HG02840 (cell line): ENCODE measurements at regions not wholly inside any gene's neighbourhood (a gene's known extent, or its start where the extent isn't known, plus 50 kb on each side); places are given as distances from the start of the nearest gene placed in this dataset.
A peak's percentile ranks its signal among the peaks of the same experiment; 100 is the strongest.

ENCODE experiments used
- ATAC-seq: cut with Tn5 transposase; IDR thresholded peaks from one replicate; pipeline ENCODE4 v1.9.1; 2021; ENCODE audit warnings: mild to moderate bottlenecking, moderate library complexity, moderate number of reproducible peaks; ENCODE audit not compliant: unreplicated experiment, low FRiP score

- ATAC-seq, result no peak
Measured at GRCh38 chr21:23475281-23476219, 2131.7 kb downstream of the MRPL39 start.

- ATAC-seq, result peak; percentile 96
Measured at GRCh38 chr21:23471877-23472276, 2135.4 kb downstream of the MRPL39 start.

DNA sequence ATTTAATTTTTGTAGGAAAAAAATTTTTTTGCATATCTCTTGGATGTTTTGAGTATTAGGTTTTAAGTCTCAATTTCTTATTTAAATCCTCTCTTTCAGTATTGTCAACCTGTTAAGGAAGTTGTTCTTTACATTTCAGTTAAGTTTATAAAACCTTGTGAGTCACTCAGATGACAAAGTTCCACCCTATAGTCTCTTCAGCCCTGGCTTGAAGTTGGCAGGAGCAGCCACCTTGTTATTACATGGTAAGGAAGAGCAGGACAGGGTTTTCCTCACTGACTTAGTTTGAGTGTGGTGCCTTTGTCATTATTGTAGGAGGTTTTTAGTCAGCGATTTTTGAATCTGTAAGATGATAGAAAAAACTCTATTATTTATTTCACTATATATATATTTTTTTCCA, 2143.9 kb downstream of the MRPL39 start:
- ATAC-seq, result no peak

GRCh38 chr21:23455676-23456075, 2151.6 kb downstream of the MRPL39 start:
- peak; percentile 69 for ATAC-seq

DNA sequence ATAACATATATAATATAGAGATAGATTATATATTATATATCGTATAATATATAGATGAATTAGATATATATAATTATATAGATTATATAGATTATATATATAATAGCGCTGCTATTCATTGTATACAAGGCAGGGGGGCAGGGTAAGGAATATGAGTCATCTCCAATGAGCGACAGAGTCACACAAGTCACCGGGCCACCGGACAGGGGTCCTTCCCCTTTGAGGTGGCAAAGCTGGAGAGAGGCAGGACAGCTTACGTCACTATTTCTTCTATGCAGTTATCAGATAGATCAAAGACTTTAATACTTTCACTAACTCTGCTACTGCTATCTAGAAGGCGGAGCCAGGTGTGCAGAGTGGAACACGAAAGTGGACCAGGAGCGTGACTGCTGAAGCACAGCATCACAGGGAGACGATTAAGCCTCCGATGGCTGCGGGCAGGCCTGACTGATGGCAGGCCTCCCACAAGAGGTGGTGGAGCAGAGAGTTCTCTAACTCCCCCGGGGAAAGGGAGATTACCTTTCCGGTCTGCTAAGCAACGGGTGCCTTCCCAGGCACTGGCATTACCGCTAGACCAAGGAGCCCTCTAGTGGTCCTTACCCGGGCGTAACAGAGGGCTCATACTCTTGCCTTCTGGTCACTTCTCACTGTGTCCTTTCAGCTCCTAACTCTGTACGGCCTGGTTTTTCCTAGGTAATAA, 2154.7 kb downstream of the MRPL39 start:
- ATAC-seq, result peak; percentile 62

DNA sequence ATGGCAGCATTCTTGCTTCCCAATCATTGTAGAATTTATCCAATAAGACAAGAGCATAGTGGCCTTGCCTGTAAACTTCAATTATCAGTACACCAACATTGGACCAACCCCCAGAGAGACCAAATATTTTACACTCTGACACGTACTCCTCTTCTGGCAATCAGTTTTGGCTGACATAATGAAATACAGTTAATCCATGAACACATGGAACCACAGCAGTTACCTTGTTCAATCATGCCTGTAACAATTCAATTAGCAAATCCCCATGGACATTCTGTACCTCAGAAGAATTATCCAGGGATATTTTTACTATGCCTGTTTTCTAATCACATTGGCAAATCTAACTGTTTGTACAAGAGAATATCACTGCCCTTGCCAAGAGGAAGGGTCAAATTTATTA, 2162.0 kb downstream of the MRPL39 start:
- ATAC-seq, result no peak

- no peak for ATAC-seq
Measured at GRCh38 chr21:23438081-23438480, 2169.2 kb downstream of the MRPL39 start.

DNA sequence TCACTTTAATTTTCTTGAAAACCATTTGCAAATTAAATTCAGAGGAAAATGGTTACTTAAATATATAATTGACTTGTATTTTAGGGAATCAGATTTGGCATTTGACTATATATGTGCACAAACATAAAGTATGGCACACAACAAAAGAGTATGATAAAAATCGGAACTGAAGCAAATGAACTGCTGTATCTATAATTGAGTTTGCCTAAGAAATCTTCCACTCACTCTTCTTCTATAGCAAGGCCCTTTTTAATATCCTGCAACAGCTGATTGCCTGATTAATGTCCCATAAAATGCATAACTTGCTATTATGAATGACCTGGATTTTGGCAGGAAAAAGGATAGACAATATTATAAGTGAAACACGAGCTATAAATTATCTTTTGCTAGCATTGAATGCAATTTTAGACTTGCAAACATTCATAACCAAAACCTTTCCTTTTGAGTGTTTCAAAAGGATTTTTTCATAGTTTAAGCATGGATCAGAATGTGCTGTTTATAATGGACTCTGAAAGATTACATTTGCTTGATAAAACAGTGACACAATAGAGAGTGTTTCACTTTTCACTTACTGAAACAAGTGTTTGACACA, 2204.3 kb downstream of the MRPL39 start:
- no peak for ATAC-seq

GRCh38 chr21:23401278-23401677, 2206.0 kb downstream of the MRPL39 start:
- ATAC-seq, result no peak

- no peak for ATAC-seq
Measured at GRCh38 chr21:23398726-23399125, 2208.6 kb downstream of the MRPL39 start.

DNA sequence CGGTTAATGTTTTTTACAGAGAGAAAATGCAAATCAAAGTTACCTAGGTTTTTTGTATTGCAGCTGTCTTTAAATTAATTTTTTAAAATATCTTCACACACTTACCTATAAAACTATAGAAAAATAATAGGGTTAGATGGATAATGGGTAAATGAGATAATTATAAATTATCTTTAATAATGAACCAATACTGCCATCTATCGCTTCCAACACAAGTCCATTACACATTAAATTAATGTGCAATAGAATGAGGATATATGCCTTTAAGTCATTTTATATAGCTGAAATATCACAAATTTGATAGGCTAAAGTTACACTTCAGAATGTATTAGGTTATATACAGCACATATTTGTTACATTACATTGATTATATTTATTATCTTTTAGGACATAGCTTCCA, 2212.8 kb downstream of the MRPL39 start:
- ATAC-seq, result no peak

GRCh38 chr21:23384679-23385078, 2222.6 kb downstream of the MRPL39 start:
- no peak for ATAC-seq

GRCh38 chr21:23374155-23374554, 2233.1 kb downstream of the MRPL39 start:
- ATAC-seq, result no peak

DNA sequence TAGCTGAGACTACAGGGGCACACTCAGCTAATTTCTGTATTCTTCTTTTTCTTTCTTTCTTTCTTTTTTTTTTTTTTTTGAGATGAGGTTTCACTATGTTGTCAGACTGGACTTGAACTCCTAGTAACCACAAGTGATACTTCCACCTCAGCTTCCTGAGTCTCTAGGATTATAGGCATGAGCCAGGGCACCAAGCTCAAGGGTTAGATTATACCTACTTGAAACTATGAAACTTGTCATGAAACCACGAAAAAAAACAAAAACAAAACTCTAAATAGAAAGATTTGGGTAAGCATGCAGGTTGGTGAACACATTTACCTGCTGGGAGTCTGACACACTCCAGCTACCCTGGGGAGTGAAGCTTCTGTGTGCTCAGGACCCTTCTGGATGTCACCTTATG, 2250.4 kb downstream of the MRPL39 start:
- no peak for ATAC-seq

- ATAC-seq, result no peak
Measured at GRCh38 chr21:23316190-23316589, 2291.1 kb downstream of the MRPL39 start.

DNA sequence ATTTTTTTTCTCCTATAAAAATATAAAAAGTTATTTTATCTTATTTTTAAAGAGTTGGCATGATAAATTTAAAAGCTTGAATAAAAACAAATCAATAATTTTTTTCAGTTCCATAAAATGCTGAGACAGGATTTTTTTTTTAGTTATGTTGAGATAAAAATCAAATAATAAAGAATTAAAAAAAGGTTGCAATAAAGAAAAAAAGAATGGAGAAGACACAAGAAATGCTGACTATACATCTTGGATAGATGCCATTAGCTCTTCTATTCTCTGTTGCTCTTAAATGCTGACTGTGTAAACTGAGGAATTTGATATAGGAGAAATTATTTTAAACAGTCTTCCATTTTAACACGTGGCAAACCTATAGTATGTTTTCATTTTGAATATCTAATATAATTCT, 2298.5 kb downstream of the MRPL39 start:
- no peak for ATAC-seq

- ATAC-seq, result no peak
Measured at GRCh38 chr21:23307065-23307464, 2300.2 kb downstream of the MRPL39 start.

- ATAC-seq, result no peak
Measured at GRCh38 chr21:23292292-23292691, 2294.1 kb downstream of the NCAM2 start.

GRCh38 chr21:23281917-23282316, 2283.7 kb downstream of the NCAM2 start:
- no peak for ATAC-seq

DNA sequence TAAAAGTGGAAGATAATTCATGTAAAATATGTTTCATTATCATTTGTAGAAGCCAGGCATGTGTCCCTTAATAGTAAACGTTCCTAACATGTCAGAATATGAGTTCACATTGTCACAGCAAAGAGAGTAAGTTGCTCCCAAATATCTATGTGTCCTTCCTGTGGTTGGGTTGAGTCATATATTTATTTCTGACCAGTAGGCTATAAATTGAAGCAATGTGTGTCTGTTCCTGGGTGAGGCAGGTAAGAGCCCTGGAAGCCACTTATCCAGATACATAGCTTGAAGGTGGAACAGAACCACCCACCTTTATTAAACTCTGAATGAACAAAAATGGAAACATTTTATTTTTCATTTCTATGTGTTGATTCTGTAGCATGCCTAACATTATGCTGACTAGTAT, 2251.6 kb downstream of the NCAM2 start:
- ATAC-seq, result no peak

DNA sequence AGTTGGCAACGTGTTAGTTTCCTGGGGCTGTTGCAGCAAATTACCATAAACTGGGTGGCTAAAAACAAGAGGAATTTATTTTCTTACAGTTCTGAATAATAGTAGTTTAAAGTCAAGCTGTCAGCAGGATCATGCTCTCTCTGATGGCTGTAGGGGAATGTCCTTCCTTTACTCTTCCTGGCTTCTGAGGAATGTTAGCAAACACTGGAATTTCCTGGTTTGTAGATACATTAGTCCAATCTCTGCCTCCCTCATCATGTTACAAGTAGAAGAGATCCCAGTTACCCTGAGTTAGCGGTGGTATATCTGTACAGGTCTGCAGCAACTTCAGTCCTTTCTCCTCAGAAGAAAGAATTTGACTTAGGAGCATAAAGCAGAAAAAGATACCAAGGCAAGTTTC, 2249.1 kb downstream of the NCAM2 start:
- no peak for ATAC-seq
